ENCODE measurements at regions not wholly inside any gene's neighbourhood (a gene's known extent, or its start where the extent isn't known, plus 50 kb on each side); places are given as distances from the start of the nearest gene placed in this dataset.

- TF ChIP-seq PBX3 (IDR thresholded peaks at IDR 0.05) (no peak), YY1 (IDR thresholded peaks at IDR 0.05; ENCODE audit: low read depth) (no peak), FOXJ3 (CRISPR knock-in tag; IDR thresholded peaks at IDR 0.05) (no peak), USF1 (IDR thresholded peaks at IDR 0.05; ENCODE audit: borderline replicate concordance, low read depth) (no peak), TEAD4 (IDR thresholded peaks at IDR 0.05; ENCODE audit: borderline replicate concordance, insufficient read depth) (no peak), NRF1 (IDR thresholded peaks at IDR 0.05; ENCODE audit: low read depth, low read length) (no peak), TAF1 (IDR thresholded peaks at IDR 0.05; ENCODE audit: borderline replicate concordance, low read depth, low read length) (no peak)
Observed at GRCh38 chr2:105180491-105180972, 61.0 kb upstream of the GPR45 start (continued).

- H3K9ac ChIP-seq, result no peak overlapping the region
- 28% methylated on average over 5 of the region's 6 CpGs for WGBS (ENCODE audit: low lambda C conversion rate)
- H3K79me2 ChIP-seq (ENCODE audit: insufficient read depth), result no peaks in the 10 kb centered on the region
- no peaks in the 10 kb centered on the region for H3F3A ChIP-seq (replicated peaks; ENCODE audit: insufficient read depth)
- H3K4me3 ChIP-seq (ENCODE audit: low read depth in 2 of 2, low read length in 1 of 2), result no peak overlapping the region
- H4K20me1 ChIP-seq (ENCODE audit: insufficient read depth), result no peaks in the 10 kb centered on the region
- no peak overlapping the region for H2AFZ ChIP-seq (ENCODE audit: low read depth)
- no peaks in the 10 kb centered on the region for H3K36me3 ChIP-seq (replicated peaks in 1 of 2; ENCODE audit: control insufficient read depth in 1 of 2, insufficient read depth in 2 of 2, low read length in 1 of 2)
- CTCF ChIA-PET, result interaction anchor here (1.0 to 3.1 kb wide), 5 partner anchors 14 to 66 kb away, joined by 3 to 27 read pairs (median 4); no protein-coding TSS in a partner anchor
- no peaks in the 10 kb centered on the region for H3K9me2 ChIP-seq
- peaks cover 0 to 9% of the 10 kb centered on the region in 2 experiments; a peak in 1 of 4 replicates for H3K4me1 ChIP-seq (ENCODE audit: control insufficient read depth in 1 of 2, insufficient read depth in 2 of 2, low read depth in 1 of 2, low read length in 1 of 2)
- no peaks in the 10 kb centered on the region for H3K27me3 ChIP-seq (ENCODE audit: insufficient read depth)
- no peaks in the 10 kb centered on the region for H3K9me3 ChIP-seq
- DNase-seq, result no peak
- no peak for TF ChIP-seq RCOR1 (IDR thresholded peaks at IDR 0.05; ENCODE audit: low read length)
- no peak for TF ChIP-seq USF1 (IDR thresholded peaks at IDR 0.05; ENCODE audit: borderline replicate concordance, low read depth)
- TF ChIP-seq USF2 (IDR thresholded peaks at IDR 0.05; ENCODE audit: borderline replicate concordance, low read depth, low read length), result no peak
- no peak for TF ChIP-seq TAF1 (IDR thresholded peaks at IDR 0.05; ENCODE audit: borderline replicate concordance, low read depth, low read length)
- no peak for TF ChIP-seq EP300 (IDR thresholded peaks at IDR 0.05; ENCODE audit: borderline replicate concordance in 1 of 2, low read depth in 1 of 2, low read length in 1 of 2)
- no peak for TF ChIP-seq FOSL2 (IDR thresholded peaks at IDR 0.05; ENCODE audit: borderline replicate concordance, low read depth)
- no peak for TF ChIP-seq ELF1 (IDR thresholded peaks at IDR 0.05)
- no peak for TF ChIP-seq PBX3 (IDR thresholded peaks at IDR 0.05)
- no peak for TF ChIP-seq MAX (IDR thresholded peaks at IDR 0.05; ENCODE audit: low read depth)
- no peak for TF ChIP-seq RXRA (IDR thresholded peaks at IDR 0.05; ENCODE audit: borderline replicate concordance, low read depth)
- TF ChIP-seq NRF1 (IDR thresholded peaks at IDR 0.05; ENCODE audit: low read depth, low read length), result no peak
- TF ChIP-seq ZBTB33 (IDR thresholded peaks at IDR 0.05; ENCODE audit: borderline replicate concordance, low read depth), result no peak
- no peak for TF ChIP-seq IRF3 (IDR thresholded peaks at IDR 0.05; ENCODE audit: low read depth, low read length)
- H3K4me2 ChIP-seq, result no peak overlapping the region
- no peak overlapping the region for H3K27ac ChIP-seq (ENCODE audit: low read depth in 2 of 2, low read length in 1 of 2)
- POLR2A ChIA-PET, result no interaction called here
Observed at GRCh38 chr2:105181282-105181681, 60.3 kb upstream of the GPR45 start.

Data from SK-N-SH (cell line).